DOHH2 (cell line): ENCODE measurements at regions not wholly inside any gene's neighbourhood (a gene's known extent, or its start where the extent isn't known, plus 50 kb on each side); places are given as distances from the start of the nearest gene placed in this dataset.
"Not testable (repeated sequence)": the region's sequence is repeated elsewhere in the genome, so short reads cannot be mapped to it uniquely, and the experiment has no call there.

Source experiments
- CTCF ChIP-seq: fragments of 200-600 bp; sonication (generic); IDR thresholded peaks from one replicate; pipeline ENCODE4 v1.5.1; 2014; ENCODE audit warnings: antibody characterized with exemption, mild to moderate bottlenecking, low read depth, low read length; ENCODE audit not compliant: poor library complexity, severe bottlenecking
- EZH2phosphoT487 ChIP-seq: fragments of 200-600 bp; sonication (generic); IDR thresholded peaks from 2 replicates; pipeline ENCODE4 v1.6.1; 2017; ENCODE audit warnings: borderline replicate concordance, mild to moderate bottlenecking, antibody characterized with exemption, low read length, moderate library complexity, mixed read lengths

GRCh38 chr4:83730958-83731357 is 195.1 kb downstream of the GPAT3 start:
- TF ChIP-seq CTCF, EZH2phosphoT487: not testable (repeated sequence)
